IPS-18a (cell line): ENCODE measurements at regions not wholly inside any gene's neighbourhood (a gene's known extent, or its start where the extent isn't known, plus 50 kb on each side); places are given as distances from the start of the nearest gene placed in this dataset.

ENCODE experiments used
- H3K27ac ChIP-seq: one replicate; pipeline ENCODE4 v1.5.1; 2013; ENCODE audit warnings: low read length
- H3K27me3 ChIP-seq: one replicate; pipeline ENCODE4 v1.6.1; 2013; ENCODE audit warnings: mild to moderate bottlenecking, low read length; ENCODE audit not compliant: control insufficient read depth, insufficient read depth
- H3K36me3 ChIP-seq: one replicate; pipeline ENCODE4 v1.6.1; 2013; ENCODE audit warnings: low read depth, low read length; ENCODE audit not compliant: control insufficient read depth
- H3K4me1 ChIP-seq: one replicate; pipeline ENCODE4 v1.6.1; 2013; ENCODE audit warnings: low read depth, low read length; ENCODE audit not compliant: control insufficient read depth
- H3K4me3 ChIP-seq: one replicate; pipeline ENCODE4 v1.5.1; 2013; ENCODE audit warnings: low read length
- H3K9ac ChIP-seq: one replicate; pipeline ENCODE4 v1.6.1; 2013; ENCODE audit warnings: mild to moderate bottlenecking, low read length, moderate library complexity
- H3K9me3 ChIP-seq: one replicate; pipeline ENCODE4 v1.6.1; 2013; ENCODE audit warnings: low read depth, low read length; ENCODE audit not compliant: control insufficient read depth

DNA sequence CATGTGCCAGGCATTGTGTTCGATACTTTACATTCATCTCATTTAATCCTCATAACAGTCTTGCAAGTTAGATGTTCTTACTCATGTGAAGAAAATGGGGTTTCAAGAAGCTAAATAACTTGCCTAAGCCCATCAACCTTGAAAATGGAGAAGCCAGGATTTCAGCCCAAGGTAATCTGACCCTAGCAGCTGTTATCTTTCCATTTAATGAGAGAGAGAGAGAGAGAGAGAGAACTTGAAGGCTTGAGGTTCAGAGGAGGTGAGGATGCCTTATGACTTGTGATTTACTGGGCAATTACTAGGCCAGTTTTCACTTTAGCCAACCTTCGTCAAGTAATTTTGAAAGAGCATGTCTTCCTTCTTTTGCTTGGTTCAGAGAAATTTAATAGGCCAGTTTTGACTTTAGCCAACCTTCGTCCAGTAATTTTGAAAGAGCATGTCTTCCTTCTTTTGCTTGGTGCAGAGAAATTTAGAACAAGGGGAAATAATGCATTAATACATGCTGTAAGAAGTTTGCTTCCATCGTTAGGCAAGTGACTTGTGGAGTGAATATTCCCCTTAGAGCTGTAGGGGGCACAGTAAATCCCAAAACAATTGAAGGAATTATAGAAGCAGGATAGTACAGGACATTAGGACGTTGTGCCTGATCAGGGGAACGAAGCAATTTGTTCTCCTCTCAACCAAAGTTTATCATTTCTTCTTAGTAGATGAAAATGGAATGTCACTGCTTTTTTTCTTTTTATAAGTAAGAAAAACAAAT, 143.0 kb upstream of the BMPER start:
- no peak overlapping the region for H3K27ac ChIP-seq

DNA sequence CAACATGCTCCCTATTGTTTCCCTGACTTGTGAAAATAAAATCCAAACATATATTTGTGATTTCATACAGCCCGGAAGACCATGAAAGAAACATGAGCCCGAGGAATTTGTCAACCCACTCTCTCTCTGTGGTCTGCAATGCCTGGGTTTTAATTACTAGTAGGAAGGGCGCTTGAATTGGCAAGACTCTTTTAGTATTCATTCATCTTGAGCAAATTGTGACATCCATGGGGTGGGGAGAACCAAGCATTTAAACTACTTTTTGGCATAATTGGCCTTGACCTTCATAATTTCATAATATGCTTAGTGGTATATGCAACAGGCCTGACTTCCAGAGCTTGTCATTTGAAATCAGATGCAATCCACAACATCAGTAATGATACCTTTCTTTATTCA, 142.4 kb upstream of the BMPER start:
- no peak overlapping the region for H3K9ac ChIP-seq
- no peaks in the 10 kb centered on the region for H3K9me3 ChIP-seq
- no peak overlapping the region for H3K4me3 ChIP-seq
- no peaks in the 10 kb centered on the region for H3K4me1 ChIP-seq
- no peak overlapping the region for H3K27ac ChIP-seq
- no peaks in the 10 kb centered on the region for H3K36me3 ChIP-seq
- no peaks in the 10 kb centered on the region for H3K27me3 ChIP-seq

More for the DNA sequence above, 143.0 kb upstream of the BMPER start:
- Histone ChIP-seq H3K4me3 (no peak overlapping the region), H3K27me3 (no peaks in the 10 kb centered on the region), H3K4me1 (no peaks in the 10 kb centered on the region), H3K9ac (no peak overlapping the region), H3K9me3 (no peaks in the 10 kb centered on the region), H3K36me3 (no peaks in the 10 kb centered on the region)

- Histone ChIP-seq H3K9me3 (no peaks in the 10 kb centered on the region), H3K4me1 (no peaks in the 10 kb centered on the region), H3K4me3 (no peak overlapping the region), H3K27ac (no peak overlapping the region), H3K9ac (no peak overlapping the region), H3K36me3 (no peaks in the 10 kb centered on the region), H3K27me3 (no peaks in the 10 kb centered on the region)
These were observed 140.4 kb upstream of the BMPER start for GRCh38 chr7:33764752-33765451.

GRCh38 chr7:33766405-33766804, 138.9 kb upstream of the BMPER start:
- H3K4me1 ChIP-seq: no peaks in the 10 kb centered on the region
- H3K36me3 ChIP-seq: no peaks in the 10 kb centered on the region
- H3K4me3 ChIP-seq: no peak overlapping the region
- no peaks in the 10 kb centered on the region for H3K9me3 ChIP-seq
- no peak overlapping the region for H3K9ac ChIP-seq
- H3K27ac ChIP-seq: no peak overlapping the region
- H3K27me3 ChIP-seq: no peaks in the 10 kb centered on the region

DNA sequence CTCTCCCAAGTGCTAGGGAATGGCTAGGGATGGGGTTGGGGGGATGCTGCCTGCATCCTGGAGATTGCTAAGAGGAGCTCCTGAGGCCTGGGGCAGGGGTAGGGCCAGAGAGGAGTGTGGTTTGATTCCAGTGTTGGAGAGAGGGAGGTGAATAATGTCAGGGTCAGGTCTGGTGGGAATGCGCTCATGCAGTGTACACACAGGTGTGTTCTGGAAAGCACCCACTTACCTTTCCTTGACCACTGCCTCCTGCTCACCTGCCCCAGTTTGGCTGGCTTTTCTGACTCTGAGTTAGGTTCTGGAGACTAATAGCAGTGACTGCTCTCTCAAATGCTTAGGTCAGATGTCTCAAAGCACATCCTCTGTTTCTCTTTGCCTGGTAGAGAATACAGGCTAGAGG, 135.4 kb upstream of the BMPER start:
- no peak overlapping the region for H3K4me3 ChIP-seq
- no peaks in the 10 kb centered on the region for H3K27me3 ChIP-seq
- no peak overlapping the region for H3K27ac ChIP-seq
- no peaks in the 10 kb centered on the region for H3K9me3 ChIP-seq
- no peaks in the 10 kb centered on the region for H3K36me3 ChIP-seq
- H3K9ac ChIP-seq: no peak overlapping the region
- no peaks in the 10 kb centered on the region for H3K4me1 ChIP-seq

GRCh38 chr7:33770576-33770975, 134.8 kb upstream of the BMPER start:
- H3K27me3 ChIP-seq: no peaks in the 10 kb centered on the region
- no peak overlapping the region for H3K4me3 ChIP-seq
- no peak overlapping the region for H3K27ac ChIP-seq
- H3K9ac ChIP-seq: no peak overlapping the region
- H3K9me3 ChIP-seq: no peaks in the 10 kb centered on the region
- no peaks in the 10 kb centered on the region for H3K4me1 ChIP-seq
- H3K36me3 ChIP-seq: no peaks in the 10 kb centered on the region

DNA sequence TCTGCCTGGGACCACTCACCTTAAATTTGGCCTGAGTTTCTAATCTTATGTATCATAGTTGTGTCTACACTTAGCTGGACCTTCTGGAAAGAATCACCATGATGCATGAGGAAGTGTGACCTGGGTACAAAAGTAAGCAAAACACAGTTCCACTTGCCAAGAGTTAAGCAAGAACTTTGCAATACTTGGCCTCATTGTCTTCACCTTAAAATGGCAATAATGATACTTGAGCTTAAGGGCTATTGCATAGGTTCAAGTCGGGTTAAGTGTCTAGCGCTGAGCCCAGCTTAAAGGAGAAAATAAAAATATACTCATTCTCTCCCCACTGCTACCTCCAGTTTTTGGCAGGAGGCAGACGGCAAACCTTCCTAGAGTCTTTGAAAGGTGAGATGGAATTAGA, 133.9 kb upstream of the BMPER start:
- Histone ChIP-seq H3K36me3 (no peaks in the 10 kb centered on the region), H3K9me3 (no peaks in the 10 kb centered on the region), H3K4me3 (no peak overlapping the region), H3K27ac (no peak overlapping the region), H3K4me1 (no peaks in the 10 kb centered on the region), H3K27me3 (no peaks in the 10 kb centered on the region), H3K9ac (no peak overlapping the region)

GRCh38 chr7:33773053-33773452, 132.3 kb upstream of the BMPER start:
- H3K36me3 ChIP-seq: no peaks in the 10 kb centered on the region
- no peaks in the 10 kb centered on the region for H3K27me3 ChIP-seq
- H3K9me3 ChIP-seq: no peaks in the 10 kb centered on the region
- no peak overlapping the region for H3K27ac ChIP-seq
- no peak overlapping the region for H3K9ac ChIP-seq
- no peak overlapping the region for H3K4me3 ChIP-seq
- H3K4me1 ChIP-seq: no peaks in the 10 kb centered on the region

GRCh38 chr7:33774762-33775523, 130.4 kb upstream of the BMPER start:
- Histone ChIP-seq H3K27ac (no peak overlapping the region), H3K36me3 (no peaks in the 10 kb centered on the region), H3K4me1 (peaks cover 5% of the 10 kb centered on the region), H3K27me3 (no peaks in the 10 kb centered on the region), H3K9me3 (no peaks in the 10 kb centered on the region), H3K4me3 (no peak overlapping the region), H3K9ac (no peak overlapping the region)

DNA sequence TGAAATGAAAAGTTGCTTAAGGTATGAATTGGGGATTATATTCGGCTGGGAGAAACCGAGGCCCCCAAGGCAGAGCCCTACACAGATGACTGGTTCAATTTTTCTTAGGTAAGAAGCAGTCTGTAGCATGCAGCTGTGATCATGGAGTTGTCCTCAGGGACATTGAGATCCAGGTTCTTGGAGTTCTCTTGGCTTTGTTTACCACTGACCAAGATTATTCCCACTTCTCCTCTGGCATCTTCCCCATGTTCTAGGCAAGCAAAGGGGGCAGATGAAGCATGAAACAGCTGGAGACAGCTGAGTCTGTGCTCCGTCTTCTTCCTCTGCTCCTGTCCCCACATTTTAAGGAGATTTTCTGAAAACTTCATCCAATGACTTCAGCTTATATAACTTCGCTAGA, 129.5 kb upstream of the BMPER start:
- H3K9ac ChIP-seq: no peak overlapping the region
- H3K27ac ChIP-seq: no peak overlapping the region
- peaks cover 5% of the 10 kb centered on the region for H3K4me1 ChIP-seq
- H3K4me3 ChIP-seq: no peak overlapping the region
- no peaks in the 10 kb centered on the region for H3K9me3 ChIP-seq
- H3K27me3 ChIP-seq: no peaks in the 10 kb centered on the region
- no peaks in the 10 kb centered on the region for H3K36me3 ChIP-seq

GRCh38 chr7:33776788-33777187, 128.6 kb upstream of the BMPER start:
- Histone ChIP-seq H3K27ac (no peak overlapping the region), H3K27me3 (no peaks in the 10 kb centered on the region), H3K36me3 (no peaks in the 10 kb centered on the region), H3K4me3 (no peak overlapping the region), H3K9me3 (no peaks in the 10 kb centered on the region), H3K4me1 (peaks cover 5% of the 10 kb centered on the region), H3K9ac (no peak overlapping the region)
